Osteoblast (primary cell): ENCODE measurements at regions not wholly inside any gene's neighbourhood (a gene's known extent, or its start where the extent isn't known, plus 50 kb on each side); places are given as distances from the start of the nearest gene placed in this dataset.

Experiments used
- DNase-seq: peaks from one replicate; pipeline ENCODE4 v3.0.0; 2011; ENCODE audit warnings: low spot score, mixed read lengths; ENCODE audit not compliant: insufficient read length; ENCODE audit errors: missing footprints
- H2AFZ ChIP-seq: 2 replicates; pipeline ENCODE4 v1.6.0; 2011; ENCODE audit warnings: mild to moderate bottlenecking, low read length
- H3K27ac ChIP-seq: 2 replicates; pipeline ENCODE4 v1.5.1; 2011; ENCODE audit warnings: mild to moderate bottlenecking, low read depth, low read length, moderate library complexity
- H3K27me3 ChIP-seq: 2 replicates; pipeline ENCODE4 v1.6.0; 2012; ENCODE audit warnings: mild to moderate bottlenecking, control low read depth, inconsistent platforms, low read length, moderate library complexity; ENCODE audit not compliant: insufficient read depth
- H3K36me3 ChIP-seq: 2 replicates; pipeline ENCODE4 v1.5.1; 2011; ENCODE audit warnings: mild to moderate bottlenecking, low read length, control low read depth, moderate library complexity; ENCODE audit not compliant: insufficient read depth
- H3K4me1 ChIP-seq: 2 replicates; pipeline ENCODE4 v1.5.1; 2011; ENCODE audit warnings: mild to moderate bottlenecking, low read length, control low read depth, moderate library complexity; ENCODE audit not compliant: insufficient read depth
- H3K4me2 ChIP-seq: 2 replicates; pipeline ENCODE4 v1.6.0; 2011; ENCODE audit warnings: mild to moderate bottlenecking, low read length; ENCODE audit not compliant: insufficient read depth
- H3K4me3 ChIP-seq: fragments of 200-600 bp; sonication (generic); 3 replicates; pipeline ENCODE4 v1.5.1; 2012; ENCODE audit warnings: mild to moderate bottlenecking, low read length, inconsistent platforms; ENCODE audit not compliant: insufficient read depth
- H3K79me2 ChIP-seq: 2 replicates; pipeline ENCODE4 v1.6.0; 2012; ENCODE audit warnings: mild to moderate bottlenecking, low read length, control low read depth, inconsistent platforms; ENCODE audit not compliant: insufficient read depth
- H3K9me3 ChIP-seq: 2 replicates; pipeline ENCODE4 v1.5.1; 2011; ENCODE audit warnings: low read depth, low read length, control low read depth
- H4K20me1 ChIP-seq: 2 replicates; pipeline ENCODE4 v1.6.0; 2012; ENCODE audit warnings: mild to moderate bottlenecking, low read length, control low read depth; ENCODE audit not compliant: insufficient read depth
- TF ChIP-seq, protein P1 (sequence below): IDR thresholded peaks from 2 replicates; pipeline ENCODE4 v1.5.1; 2011; ENCODE audit warnings: mild to moderate bottlenecking, low read depth, low read length, moderate library complexity; ENCODE audit errors: extremely low read depth

DNA sequence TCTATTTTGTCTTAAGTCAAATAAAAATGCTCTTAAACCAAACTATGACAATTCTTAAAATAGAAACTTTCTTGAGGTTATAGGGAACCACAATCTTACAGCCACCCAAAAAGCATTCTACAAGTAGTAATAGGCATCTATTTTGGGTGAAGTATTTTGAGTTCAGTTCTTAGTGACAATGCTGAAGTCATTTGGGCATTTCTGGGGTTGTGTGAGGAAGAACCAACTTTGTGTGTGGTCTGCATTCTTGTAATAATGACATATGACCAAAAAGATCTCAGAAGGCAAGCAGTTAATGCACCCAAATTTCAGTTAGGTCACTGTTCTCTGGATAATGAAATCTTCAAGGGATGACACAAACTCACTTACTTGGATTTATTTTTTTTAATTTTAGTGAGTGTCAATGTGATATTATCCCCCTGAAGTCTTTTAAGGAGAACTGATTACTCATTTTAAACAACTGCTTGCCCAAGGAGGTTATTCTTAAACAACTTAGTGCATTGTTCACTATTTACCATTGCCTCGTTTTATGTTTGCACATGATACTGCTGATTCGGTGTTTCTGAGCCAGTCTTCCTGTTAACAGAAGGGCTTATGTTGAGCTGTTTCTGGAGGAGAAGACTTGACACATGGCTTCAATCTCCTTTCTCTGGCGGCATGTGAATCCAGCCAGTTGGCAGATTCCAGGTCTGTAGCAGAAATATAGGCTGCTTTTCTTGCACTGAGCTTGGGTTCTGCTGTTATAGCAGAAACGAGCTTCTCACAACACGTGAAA lies 618.9 kb downstream of the BCKDHB start:
- H3K9me3 ChIP-seq = no peaks in the 10 kb centered on the region
- H3K4me3 ChIP-seq = peak overlapping the region; percentile 55
- TF ChIP-seq, protein P1, sequence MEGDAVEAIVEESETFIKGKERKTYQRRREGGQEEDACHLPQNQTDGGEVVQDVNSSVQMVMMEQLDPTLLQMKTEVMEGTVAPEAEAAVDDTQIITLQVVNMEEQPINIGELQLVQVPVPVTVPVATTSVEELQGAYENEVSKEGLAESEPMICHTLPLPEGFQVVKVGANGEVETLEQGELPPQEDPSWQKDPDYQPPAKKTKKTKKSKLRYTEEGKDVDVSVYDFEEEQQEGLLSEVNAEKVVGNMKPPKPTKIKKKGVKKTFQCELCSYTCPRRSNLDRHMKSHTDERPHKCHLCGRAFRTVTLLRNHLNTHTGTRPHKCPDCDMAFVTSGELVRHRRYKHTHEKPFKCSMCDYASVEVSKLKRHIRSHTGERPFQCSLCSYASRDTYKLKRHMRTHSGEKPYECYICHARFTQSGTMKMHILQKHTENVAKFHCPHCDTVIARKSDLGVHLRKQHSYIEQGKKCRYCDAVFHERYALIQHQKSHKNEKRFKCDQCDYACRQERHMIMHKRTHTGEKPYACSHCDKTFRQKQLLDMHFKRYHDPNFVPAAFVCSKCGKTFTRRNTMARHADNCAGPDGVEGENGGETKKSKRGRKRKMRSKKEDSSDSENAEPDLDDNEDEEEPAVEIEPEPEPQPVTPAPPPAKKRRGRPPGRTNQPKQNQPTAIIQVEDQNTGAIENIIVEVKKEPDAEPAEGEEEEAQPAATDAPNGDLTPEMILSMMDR = no peak
- H3K4me2 ChIP-seq = peak overlapping the region; percentile 71
- H3K36me3 ChIP-seq = no peaks in the 10 kb centered on the region
- DNase-seq = peak; percentile 51
- H3K27me3 ChIP-seq = no peaks in the 10 kb centered on the region
- H4K20me1 ChIP-seq = no peaks in the 10 kb centered on the region
- no peaks in the 10 kb centered on the region for H3K79me2 ChIP-seq
- peak overlapping the region; percentile 11 for H3K27ac ChIP-seq
- peak overlapping the region; percentile 79 for H2AFZ ChIP-seq
- H3K4me1 ChIP-seq = peaks cover 7% of the 10 kb centered on the region

DNA sequence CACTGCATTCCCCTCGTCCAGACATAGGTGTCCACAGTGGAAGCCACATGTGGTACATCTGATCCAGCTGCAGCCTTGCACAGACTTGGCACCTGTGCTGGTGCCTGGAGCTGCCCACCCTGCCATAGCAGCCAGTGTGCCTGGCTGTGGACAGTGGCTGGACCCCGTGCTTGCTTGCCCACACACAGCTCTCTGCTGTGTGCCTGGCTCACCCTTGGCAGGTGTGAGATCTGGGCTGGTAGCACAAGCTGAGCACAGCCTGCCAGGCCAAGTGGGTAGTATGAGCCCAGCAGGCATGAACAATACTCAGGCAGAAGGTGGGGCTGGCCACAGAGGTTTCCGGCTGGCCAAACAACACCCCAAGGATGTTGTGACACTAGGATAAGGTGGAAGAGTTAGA lies 614.4 kb downstream of the BCKDHB start:
- H3K9me3 ChIP-seq = no peaks in the 10 kb centered on the region
- H3K27ac ChIP-seq = no peak overlapping the region
- H3K4me2 ChIP-seq = no peak overlapping the region
- no peaks in the 10 kb centered on the region for H3K79me2 ChIP-seq
- no peak for DNase-seq
- H3K36me3 ChIP-seq = no peaks in the 10 kb centered on the region
- no peaks in the 10 kb centered on the region for H4K20me1 ChIP-seq
- H3K4me3 ChIP-seq = no peak overlapping the region
- H3K27me3 ChIP-seq = no peaks in the 10 kb centered on the region
- H2AFZ ChIP-seq = no peak overlapping the region
- TF ChIP-seq, protein P1 = no peak
- H3K4me1 ChIP-seq = peaks cover 7% of the 10 kb centered on the region

DNA sequence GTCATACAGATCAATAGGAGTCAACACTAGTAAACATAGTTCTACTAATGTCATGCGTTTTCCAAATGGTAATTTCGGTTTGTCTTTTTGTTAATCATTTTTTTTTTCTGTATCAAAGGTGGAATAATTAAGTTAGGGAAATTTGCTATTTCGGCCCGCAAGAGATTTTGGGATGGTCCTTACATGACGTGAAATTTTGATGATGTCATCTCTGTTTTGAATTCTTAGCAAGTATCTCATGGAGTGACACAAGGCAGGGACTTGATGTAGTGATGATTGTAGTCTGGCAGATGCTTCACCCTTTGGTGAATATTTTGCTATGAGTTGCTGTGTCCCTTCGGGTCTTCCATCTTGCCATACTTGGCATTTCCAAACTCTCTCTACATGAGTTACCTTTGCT lies 608.0 kb downstream of the BCKDHB start:
- Histone ChIP-seq H3K9me3 (no peaks in the 10 kb centered on the region), H3K4me2 (no peak overlapping the region), H3K79me2 (no peaks in the 10 kb centered on the region), H2AFZ (peak overlapping the region; percentile 25), H3K4me1 (no peaks in the 10 kb centered on the region), H4K20me1 (no peaks in the 10 kb centered on the region), H3K27ac (no peak overlapping the region), H3K4me3 (no peak overlapping the region), H3K36me3 (no peaks in the 10 kb centered on the region), H3K27me3 (no peaks in the 10 kb centered on the region)
- TF ChIP-seq, protein P1 = no peak
- no peak for DNase-seq

DNA sequence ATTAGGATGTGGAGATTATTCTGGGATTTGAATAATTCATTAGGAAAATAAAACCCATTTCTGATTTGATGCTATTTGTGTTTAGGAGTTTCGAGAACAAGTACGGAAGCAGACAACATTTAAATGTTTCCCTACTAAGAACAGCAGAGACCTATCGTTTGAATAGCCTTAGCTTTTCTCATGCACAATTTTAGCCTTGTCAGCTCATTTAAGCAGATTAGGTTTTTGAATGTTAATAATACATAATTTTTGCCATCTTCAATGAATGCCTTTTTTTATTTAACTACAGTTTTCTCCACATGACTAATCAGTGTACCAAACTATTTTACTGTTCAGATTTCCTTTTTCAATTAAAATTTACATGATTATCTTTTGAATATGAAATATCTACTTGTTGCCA lies 592.0 kb downstream of the BCKDHB start:
- H3K4me3 ChIP-seq = no peak overlapping the region
- no peaks in the 10 kb centered on the region for H3K36me3 ChIP-seq
- H3K9me3 ChIP-seq = no peaks in the 10 kb centered on the region
- H3K27ac ChIP-seq = no peak overlapping the region
- H2AFZ ChIP-seq = no peak overlapping the region
- H3K27me3 ChIP-seq = no peaks in the 10 kb centered on the region
- H4K20me1 ChIP-seq = no peaks in the 10 kb centered on the region
- H3K4me1 ChIP-seq = no peaks in the 10 kb centered on the region
- no peak overlapping the region for H3K4me2 ChIP-seq
- TF ChIP-seq, protein P1 = no peak
- no peak for DNase-seq
- no peaks in the 10 kb centered on the region for H3K79me2 ChIP-seq
